ENCODE measurements at regions not wholly inside any gene's neighbourhood (a gene's known extent, or its start where the extent isn't known, plus 50 kb on each side); places are given as distances from the start of the nearest gene placed in this dataset.

DNA sequence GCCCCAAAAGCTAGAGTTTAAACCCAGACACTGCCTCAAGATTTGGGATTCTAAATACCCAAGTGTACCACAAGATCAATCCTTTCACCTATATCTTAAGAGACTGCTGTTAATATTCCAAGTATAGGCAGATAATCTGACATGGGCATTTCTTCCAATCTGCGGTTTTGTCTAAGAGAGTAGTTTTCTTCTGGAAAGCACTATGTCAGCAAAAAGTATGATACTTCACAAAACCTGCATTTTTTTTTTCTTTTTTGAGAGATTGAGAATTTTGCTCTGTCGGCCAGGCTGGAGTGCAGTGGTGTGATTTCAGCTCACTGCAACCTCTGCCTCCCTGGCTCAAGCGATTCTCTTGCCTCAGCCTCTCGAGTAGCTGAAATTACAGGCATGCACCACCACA is 190.7 kb upstream of the TYRP1 start:
- TF ChIP-seq, protein P1, sequence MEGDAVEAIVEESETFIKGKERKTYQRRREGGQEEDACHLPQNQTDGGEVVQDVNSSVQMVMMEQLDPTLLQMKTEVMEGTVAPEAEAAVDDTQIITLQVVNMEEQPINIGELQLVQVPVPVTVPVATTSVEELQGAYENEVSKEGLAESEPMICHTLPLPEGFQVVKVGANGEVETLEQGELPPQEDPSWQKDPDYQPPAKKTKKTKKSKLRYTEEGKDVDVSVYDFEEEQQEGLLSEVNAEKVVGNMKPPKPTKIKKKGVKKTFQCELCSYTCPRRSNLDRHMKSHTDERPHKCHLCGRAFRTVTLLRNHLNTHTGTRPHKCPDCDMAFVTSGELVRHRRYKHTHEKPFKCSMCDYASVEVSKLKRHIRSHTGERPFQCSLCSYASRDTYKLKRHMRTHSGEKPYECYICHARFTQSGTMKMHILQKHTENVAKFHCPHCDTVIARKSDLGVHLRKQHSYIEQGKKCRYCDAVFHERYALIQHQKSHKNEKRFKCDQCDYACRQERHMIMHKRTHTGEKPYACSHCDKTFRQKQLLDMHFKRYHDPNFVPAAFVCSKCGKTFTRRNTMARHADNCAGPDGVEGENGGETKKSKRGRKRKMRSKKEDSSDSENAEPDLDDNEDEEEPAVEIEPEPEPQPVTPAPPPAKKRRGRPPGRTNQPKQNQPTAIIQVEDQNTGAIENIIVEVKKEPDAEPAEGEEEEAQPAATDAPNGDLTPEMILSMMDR (IDR thresholded peaks at IDR 0.05; ENCODE audit: insufficient read depth, low read depth, low read length), result no peak
- no peak for DNase-seq (ENCODE audit: low read depth)
- no peak overlapping the region for H3K4me3 ChIP-seq (ENCODE audit: low read depth, low read length)

DNA sequence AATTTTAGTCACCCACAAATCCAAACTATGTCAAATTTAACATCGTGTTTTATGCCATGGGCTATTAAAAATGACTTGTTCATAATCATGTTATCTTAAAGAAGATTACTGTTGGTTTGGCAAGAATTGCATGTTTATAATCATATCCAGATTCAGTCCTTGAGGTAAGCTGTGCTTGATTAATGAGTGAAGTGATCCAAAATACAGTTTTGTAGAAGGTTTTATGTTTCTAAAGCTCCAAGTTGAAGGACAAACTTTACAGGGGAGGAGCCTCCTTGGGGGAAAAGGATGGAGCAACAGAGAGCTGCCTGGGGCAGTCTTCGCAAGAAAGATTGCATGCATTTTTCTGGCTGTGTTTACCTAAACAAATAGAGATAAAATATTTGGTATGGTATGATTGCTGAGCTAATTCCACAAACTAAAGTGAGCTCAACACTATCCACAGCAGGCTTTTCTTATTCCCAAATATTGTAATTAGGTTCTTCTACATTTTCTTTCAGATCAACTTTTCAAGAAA is 189.5 kb upstream of the TYRP1 start:
- TF ChIP-seq, protein P1 (IDR thresholded peaks at IDR 0.05; ENCODE audit: insufficient read depth, low read depth, low read length), result no peak
- peak; percentile 30 for DNase-seq (ENCODE audit: low read depth)
- no peak overlapping the region for H3K4me3 ChIP-seq (ENCODE audit: low read depth, low read length)

DNA sequence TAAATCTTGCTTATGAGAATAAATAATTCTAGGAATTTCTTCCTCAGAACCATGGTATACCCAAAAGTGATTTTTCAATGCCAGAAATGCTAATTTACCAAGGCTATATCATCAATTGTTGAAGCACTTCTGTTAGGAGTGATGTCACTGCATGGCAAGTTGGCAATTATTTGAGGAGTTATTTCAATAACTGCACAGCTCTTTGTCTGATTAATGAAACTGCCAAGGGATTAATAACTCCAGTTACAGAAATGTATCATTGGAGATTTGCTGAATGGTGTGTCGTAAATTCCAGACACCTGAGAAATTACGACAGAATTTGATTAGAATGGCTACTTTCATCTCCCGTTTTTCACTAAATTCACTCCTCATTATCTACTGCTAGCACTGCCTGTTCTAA is 182.6 kb upstream of the TYRP1 start:
- TF ChIP-seq, protein P1 (IDR thresholded peaks at IDR 0.05; ENCODE audit: insufficient read depth, low read depth, low read length), result no peak
- DNase-seq (ENCODE audit: low read depth), result no peak
- H3K4me3 ChIP-seq (ENCODE audit: low read depth, low read length), result no peak overlapping the region

DNA sequence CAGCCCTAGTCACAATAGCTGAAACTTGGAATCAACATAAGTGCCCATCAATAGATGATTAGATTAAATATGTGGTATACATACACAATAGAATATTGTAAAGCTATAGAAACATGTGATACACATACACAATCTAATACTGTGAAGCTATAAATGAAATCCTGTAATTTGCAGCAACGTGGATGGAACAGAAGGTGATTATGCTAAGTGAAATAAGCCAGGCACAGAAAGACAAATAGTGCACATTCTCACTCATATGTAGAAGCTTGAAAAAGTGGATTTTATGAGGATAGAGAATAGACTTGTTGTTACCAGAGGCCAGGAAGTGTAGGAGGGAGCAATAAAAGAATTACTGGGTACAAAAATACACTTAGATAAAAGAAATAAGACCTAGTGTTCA is 181.5 kb upstream of the TYRP1 start:
- H3K4me3 ChIP-seq (ENCODE audit: low read depth, low read length), result no peak overlapping the region
- TF ChIP-seq, protein P1 (IDR thresholded peaks at IDR 0.05; ENCODE audit: insufficient read depth, low read depth, low read length), result no peak
- DNase-seq (ENCODE audit: low read depth), result no peak

DNA sequence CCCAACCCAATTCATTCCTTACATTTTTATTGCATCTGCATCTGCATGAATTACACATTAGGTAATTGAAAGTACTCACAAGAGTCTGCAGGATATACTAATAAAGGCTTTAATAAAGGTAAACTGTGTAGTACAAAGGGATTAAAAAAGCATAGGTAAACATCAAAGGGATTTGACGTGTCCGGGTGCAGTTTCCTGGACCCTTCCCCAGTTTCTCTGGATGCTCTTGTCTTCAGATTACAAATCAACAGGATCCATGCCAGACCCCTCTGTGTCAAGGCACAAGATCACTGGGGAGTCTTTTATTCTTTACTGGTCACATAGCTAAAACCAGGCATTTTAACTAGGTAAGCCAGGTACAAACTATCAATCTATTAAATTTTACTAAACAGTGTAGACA is 177.2 kb upstream of the TYRP1 start:
- DNase-seq (ENCODE audit: low read depth), result no peak
- TF ChIP-seq, protein P1 (IDR thresholded peaks at IDR 0.05; ENCODE audit: insufficient read depth, low read depth, low read length), result no peak
- no peak overlapping the region for H3K4me3 ChIP-seq (ENCODE audit: low read depth, low read length)

DNA sequence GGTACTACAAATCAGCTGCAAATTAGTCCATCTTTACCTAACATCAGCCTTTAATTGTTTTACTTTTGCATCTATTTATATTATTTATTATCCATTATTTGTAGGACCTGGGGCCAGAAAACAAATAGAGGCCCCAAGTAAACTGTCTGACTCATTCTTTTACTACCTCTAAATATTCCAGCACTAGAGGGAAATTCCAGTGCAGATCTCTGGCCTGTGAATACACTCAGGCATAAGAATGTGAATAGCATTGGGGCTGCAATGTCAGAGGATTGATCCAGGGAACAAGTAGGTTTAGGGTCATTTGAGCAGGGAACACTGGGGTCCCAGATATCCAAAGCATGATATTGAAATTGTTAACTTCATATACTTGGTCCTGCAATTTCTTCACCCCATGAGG is 176.6 kb upstream of the TYRP1 start:
- no peak overlapping the region for H3K4me3 ChIP-seq (ENCODE audit: low read depth, low read length)
- no peak for DNase-seq (ENCODE audit: low read depth)
- TF ChIP-seq, protein P1 (IDR thresholded peaks at IDR 0.05; ENCODE audit: insufficient read depth, low read depth, low read length), result no peak
